ENCODE measurements at regions not wholly inside any gene's neighbourhood (a gene's known extent, or its start where the extent isn't known, plus 50 kb on each side); places are given as distances from the start of the nearest gene placed in this dataset.

GRCh38 chr6:2516059-2516458 lies 234.7 kb downstream of the MYLK4 start:
- TF ChIP-seq, protein P1, sequence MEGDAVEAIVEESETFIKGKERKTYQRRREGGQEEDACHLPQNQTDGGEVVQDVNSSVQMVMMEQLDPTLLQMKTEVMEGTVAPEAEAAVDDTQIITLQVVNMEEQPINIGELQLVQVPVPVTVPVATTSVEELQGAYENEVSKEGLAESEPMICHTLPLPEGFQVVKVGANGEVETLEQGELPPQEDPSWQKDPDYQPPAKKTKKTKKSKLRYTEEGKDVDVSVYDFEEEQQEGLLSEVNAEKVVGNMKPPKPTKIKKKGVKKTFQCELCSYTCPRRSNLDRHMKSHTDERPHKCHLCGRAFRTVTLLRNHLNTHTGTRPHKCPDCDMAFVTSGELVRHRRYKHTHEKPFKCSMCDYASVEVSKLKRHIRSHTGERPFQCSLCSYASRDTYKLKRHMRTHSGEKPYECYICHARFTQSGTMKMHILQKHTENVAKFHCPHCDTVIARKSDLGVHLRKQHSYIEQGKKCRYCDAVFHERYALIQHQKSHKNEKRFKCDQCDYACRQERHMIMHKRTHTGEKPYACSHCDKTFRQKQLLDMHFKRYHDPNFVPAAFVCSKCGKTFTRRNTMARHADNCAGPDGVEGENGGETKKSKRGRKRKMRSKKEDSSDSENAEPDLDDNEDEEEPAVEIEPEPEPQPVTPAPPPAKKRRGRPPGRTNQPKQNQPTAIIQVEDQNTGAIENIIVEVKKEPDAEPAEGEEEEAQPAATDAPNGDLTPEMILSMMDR (IDR thresholded peaks at IDR 0.05; ENCODE audit: insufficient read depth, low read depth, low read length, missing control alignments): no peak
- no peak for DNase-seq (ENCODE audit: low read depth)
- H3K4me3 ChIP-seq (ENCODE audit: low read length): no peak overlapping the region

- TF ChIP-seq, protein P1 (IDR thresholded peaks at IDR 0.05; ENCODE audit: insufficient read depth, low read depth, low read length, missing control alignments): no peak
- H3K4me3 ChIP-seq (ENCODE audit: low read length): no peak overlapping the region
- no peak for DNase-seq (ENCODE audit: low read depth)
These were observed 235.7 kb downstream of the MYLK4 start for GRCh38 chr6:2514965-2515543.

DNA sequence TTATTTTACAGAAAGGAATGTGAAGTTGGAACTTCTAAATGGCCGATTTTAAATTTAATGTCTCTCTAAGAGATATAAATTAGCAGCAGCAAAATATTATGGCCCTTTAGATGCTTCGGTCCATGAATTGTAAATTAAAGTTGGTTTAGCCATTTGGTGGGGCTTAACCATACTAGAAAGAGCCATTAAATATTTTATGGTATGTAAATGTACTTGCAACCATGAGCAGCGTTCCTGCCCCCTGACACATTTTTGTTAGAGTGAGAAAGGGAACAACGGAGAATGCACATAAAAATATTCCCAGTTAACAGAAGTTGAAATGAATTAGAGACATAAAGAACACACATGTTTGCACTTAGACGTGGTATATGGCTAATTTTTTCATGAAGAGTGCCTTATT lies 237.9 kb downstream of the MYLK4 start:
- no peak overlapping the region for H3K4me3 ChIP-seq (ENCODE audit: low read length)
- TF ChIP-seq, protein P1 (IDR thresholded peaks at IDR 0.05; ENCODE audit: insufficient read depth, low read depth, low read length, missing control alignments): no peak
- no peak for DNase-seq (ENCODE audit: low read depth)

GRCh38 chr6:2510316-2510715 lies 240.4 kb downstream of the MYLK4 start:
- TF ChIP-seq, protein P1 (IDR thresholded peaks at IDR 0.05; ENCODE audit: insufficient read depth, low read depth, low read length, missing control alignments): no peak
- no peak for DNase-seq (ENCODE audit: low read depth)
- H3K4me3 ChIP-seq (ENCODE audit: low read length): no peak overlapping the region

GRCh38 chr6:2509711-2510110 lies 241.0 kb downstream of the MYLK4 start:
- TF ChIP-seq, protein P1 (IDR thresholded peaks at IDR 0.05; ENCODE audit: insufficient read depth, low read depth, low read length, missing control alignments): no peak
- H3K4me3 ChIP-seq (ENCODE audit: low read length): no peak overlapping the region

GRCh38 chr6:2508071-2508470 lies 242.7 kb downstream of the MYLK4 start:
- DNase-seq (ENCODE audit: low read depth): no peak
- no peak overlapping the region for H3K4me3 ChIP-seq (ENCODE audit: low read length)
- TF ChIP-seq, protein P1 (IDR thresholded peaks at IDR 0.05; ENCODE audit: insufficient read depth, low read depth, low read length, missing control alignments): no peak

More at GRCh38 chr6:2509711-2510110, 241.0 kb downstream of the MYLK4 start:
- no peak for DNase-seq (ENCODE audit: low read depth)

DNA sequence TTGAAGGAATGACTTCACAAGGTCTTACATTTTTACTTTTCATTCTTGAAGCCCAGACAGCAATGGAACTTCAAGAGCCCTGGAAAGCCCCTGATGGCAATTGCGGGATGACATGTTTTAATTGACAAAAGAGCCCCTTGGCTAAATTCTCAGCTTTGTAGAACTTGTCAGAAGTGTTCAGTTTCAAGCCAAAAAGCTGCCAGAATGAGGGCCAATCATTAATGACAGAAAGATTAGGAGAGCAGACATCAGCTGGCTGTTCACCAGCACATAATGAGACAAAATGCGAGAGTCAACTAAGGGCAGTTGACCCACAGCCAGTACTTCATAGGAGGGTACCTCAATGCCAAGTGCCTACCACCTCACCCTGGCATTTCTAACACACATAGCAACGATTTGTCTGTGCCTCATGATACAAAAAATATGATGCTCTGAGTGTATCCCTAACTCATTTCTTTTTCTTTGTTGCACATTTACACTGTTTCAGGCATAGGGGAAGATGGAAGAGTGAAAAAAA lies 243.1 kb downstream of the MYLK4 start:
- no peak for DNase-seq (ENCODE audit: low read depth)
- TF ChIP-seq, protein P1 (IDR thresholded peaks at IDR 0.05; ENCODE audit: insufficient read depth, low read depth, low read length, missing control alignments): no peak
- no peak overlapping the region for H3K4me3 ChIP-seq (ENCODE audit: low read length)

Data from epithelial cell of esophagus (primary cell).